ENCODE measurements at regions not wholly inside any gene's neighbourhood (a gene's known extent, or its start where the extent isn't known, plus 50 kb on each side); places are given as distances from the start of the nearest gene placed in this dataset.

GRCh38 chr1:216820345-216820744, 97.1 kb upstream of the ESRRG start:
- DNase-seq: no peak
- in situ Hi-C loops (cut with MboI; ENCODE audit: low pct_unique_long_range_greater_than_20kb, low sequenced_read_pairs): no loop called here

GRCh38 chr1:216818284-216818683, 95.1 kb upstream of the ESRRG start:
- in situ Hi-C loops (cut with MboI; ENCODE audit: low pct_unique_long_range_greater_than_20kb, low sequenced_read_pairs): no loop called here

GRCh38 chr1:216815260-216816131, 92.3 kb upstream of the ESRRG start:
- DNase-seq: no peak

More at GRCh38 chr1:216818284-216818683, 95.1 kb upstream of the ESRRG start:
- DNase-seq: no peak

GRCh38 chr1:216814576-216815259, 91.5 kb upstream of the ESRRG start:
- no peak for DNase-seq
- in situ Hi-C loops (cut with MboI; ENCODE audit: low pct_unique_long_range_greater_than_20kb, low sequenced_read_pairs): no loop called here

More at GRCh38 chr1:216815260-216816131, 92.3 kb upstream of the ESRRG start:
- in situ Hi-C loops (cut with MboI; ENCODE audit: low pct_unique_long_range_greater_than_20kb, low sequenced_read_pairs): no loop called here

GRCh38 chr1:216812966-216813365, 89.7 kb upstream of the ESRRG start:
- in situ Hi-C loops (cut with MboI; ENCODE audit: low pct_unique_long_range_greater_than_20kb, low sequenced_read_pairs): no loop called here
- DNase-seq: no peak

- in situ Hi-C loops (cut with MboI; ENCODE audit: low pct_unique_long_range_greater_than_20kb, low sequenced_read_pairs): no loop called here
- DNase-seq: no peak
Observed at GRCh38 chr1:216809649-216810048, 86.4 kb upstream of the ESRRG start.

- in situ Hi-C loops (cut with MboI; ENCODE audit: low pct_unique_long_range_greater_than_20kb, low sequenced_read_pairs): no loop called here
- DNase-seq: no peak
Observed at GRCh38 chr1:216807696-216808095, 84.5 kb upstream of the ESRRG start.

DNA sequence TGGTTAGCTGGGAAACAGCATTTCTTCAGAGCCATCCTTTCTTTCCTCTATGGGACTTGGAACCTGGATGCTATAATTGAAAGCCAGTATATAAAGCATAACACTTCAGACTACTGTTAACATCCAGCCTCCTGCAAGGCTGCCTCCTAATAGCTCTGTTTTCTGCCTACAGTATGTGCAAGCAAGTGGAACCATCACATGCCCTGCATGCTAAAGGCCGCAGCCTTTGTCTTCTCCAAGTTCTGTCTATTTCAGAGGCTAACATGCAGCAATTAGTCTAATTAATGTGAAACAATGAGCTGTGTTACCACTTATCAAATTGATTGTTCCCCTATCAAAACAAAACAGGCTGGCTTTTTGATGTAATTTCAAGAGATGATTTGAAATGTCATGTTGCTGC, 82.7 kb upstream of the ESRRG start:
- DNase-seq: no peak
- in situ Hi-C loops (cut with MboI; ENCODE audit: low pct_unique_long_range_greater_than_20kb, low sequenced_read_pairs): no loop called here

DNA sequence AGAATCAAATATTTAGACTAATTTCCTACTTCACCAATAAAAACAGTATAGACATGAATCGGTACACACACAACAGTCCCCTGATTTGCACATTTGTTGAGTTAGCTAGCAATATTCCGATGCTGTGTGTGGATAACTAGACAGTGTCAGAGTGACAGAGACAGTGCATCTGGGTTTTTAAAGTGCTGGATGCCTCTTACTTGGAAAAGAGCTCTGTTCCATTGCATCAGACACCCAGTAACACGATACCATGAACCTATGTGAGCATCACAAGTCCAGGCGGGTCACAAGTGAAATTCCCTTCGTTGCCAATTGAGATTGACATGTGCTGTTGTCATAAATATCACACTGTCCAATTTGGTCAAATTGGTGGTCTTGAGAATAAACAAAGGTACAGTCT, 82.0 kb upstream of the ESRRG start:
- in situ Hi-C loops (cut with MboI; ENCODE audit: low pct_unique_long_range_greater_than_20kb, low sequenced_read_pairs): no loop called here
- no peak for DNase-seq

GRCh38 chr1:216804111-216804510, 80.9 kb upstream of the ESRRG start:
- in situ Hi-C loops (cut with MboI; ENCODE audit: low pct_unique_long_range_greater_than_20kb, low sequenced_read_pairs): no loop called here
- no peak for DNase-seq

DNA sequence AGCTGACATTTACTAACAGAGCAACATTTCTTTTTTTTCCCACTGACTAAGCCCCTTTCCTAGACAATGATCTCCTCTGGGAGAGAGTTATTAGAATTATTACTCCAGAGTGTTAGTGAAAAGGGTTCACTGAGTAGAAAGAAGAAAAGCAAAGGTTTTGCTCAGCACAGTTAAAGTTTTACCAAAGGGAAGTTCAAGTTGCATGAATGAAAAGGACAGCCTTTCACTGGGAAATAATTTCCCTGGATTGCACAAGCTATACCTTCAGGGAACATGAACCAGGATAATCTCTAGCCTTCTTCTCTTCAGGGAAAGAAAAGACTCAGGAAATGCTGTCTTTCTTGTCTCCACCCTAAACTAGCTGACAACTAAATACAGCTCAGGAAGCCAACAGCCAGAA, 71.4 kb upstream of the ESRRG start:
- in situ Hi-C loops (cut with MboI; ENCODE audit: low pct_unique_long_range_greater_than_20kb, low sequenced_read_pairs): no loop called here
- no peak for DNase-seq

GRCh38 chr1:216793973-216794372, 70.7 kb upstream of the ESRRG start:
- in situ Hi-C loops (cut with MboI; ENCODE audit: low pct_unique_long_range_greater_than_20kb, low sequenced_read_pairs): no loop called here

DNA sequence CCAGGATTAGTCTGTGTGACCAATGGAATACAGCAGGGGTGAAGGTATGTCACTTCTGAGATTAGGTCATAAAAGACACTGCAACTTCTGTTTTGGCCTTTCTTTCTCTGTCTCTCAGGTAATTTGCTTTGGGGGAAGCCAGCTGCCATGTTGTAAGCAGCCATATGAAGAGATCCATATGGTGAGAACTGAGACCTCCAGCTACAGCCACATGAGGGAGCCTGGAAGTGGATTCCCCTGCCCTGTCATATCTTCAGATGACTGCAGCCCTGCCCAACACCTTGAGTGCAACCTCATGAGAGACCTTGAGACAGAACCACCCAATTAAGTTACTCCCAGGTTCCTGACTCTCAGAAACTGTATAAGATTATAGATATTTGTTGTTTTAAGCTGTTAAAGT, 70.1 kb upstream of the ESRRG start:
- in situ Hi-C loops (cut with MboI; ENCODE audit: low pct_unique_long_range_greater_than_20kb, low sequenced_read_pairs): no loop called here
- no peak for DNase-seq

More at GRCh38 chr1:216793973-216794372, 70.7 kb upstream of the ESRRG start:
- DNase-seq: no peak

GRCh38 chr1:216788671-216789070, 65.4 kb upstream of the ESRRG start:
- DNase-seq: no peak
- in situ Hi-C loops (cut with MboI; ENCODE audit: low pct_unique_long_range_greater_than_20kb, low sequenced_read_pairs): no loop called here

GRCh38 chr1:216785737-216786136, 62.5 kb upstream of the ESRRG start:
- in situ Hi-C loops (cut with MboI; ENCODE audit: low pct_unique_long_range_greater_than_20kb, low sequenced_read_pairs): no loop called here
- DNase-seq: no peak

DNA sequence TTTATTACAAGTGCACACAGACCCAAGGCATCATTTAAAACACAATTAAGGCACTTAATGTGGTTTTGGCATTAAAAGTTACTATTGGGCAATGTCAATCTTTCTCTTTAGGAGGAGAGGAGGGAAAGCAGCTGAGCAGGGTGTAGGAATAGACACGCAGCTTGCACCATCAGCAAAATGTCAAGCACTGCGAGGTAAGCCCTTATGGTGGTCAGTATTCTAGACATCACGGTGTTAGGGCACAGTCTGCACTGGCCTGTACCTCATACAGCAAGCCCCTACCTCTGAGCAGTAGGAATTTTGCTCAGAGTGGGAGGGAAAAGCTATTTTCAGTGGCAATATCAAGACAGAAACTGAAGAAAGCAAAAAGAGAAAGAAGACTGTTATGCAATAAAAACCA, 62.0 kb upstream of the ESRRG start:
- no peak for DNase-seq
- in situ Hi-C loops (cut with MboI; ENCODE audit: low pct_unique_long_range_greater_than_20kb, low sequenced_read_pairs): no loop called here

GRCh38 chr1:216779686-216780085, 56.5 kb upstream of the ESRRG start:
- peak; percentile 23 for DNase-seq
- in situ Hi-C loops (cut with MboI; ENCODE audit: low pct_unique_long_range_greater_than_20kb, low sequenced_read_pairs): no loop called here

DNA sequence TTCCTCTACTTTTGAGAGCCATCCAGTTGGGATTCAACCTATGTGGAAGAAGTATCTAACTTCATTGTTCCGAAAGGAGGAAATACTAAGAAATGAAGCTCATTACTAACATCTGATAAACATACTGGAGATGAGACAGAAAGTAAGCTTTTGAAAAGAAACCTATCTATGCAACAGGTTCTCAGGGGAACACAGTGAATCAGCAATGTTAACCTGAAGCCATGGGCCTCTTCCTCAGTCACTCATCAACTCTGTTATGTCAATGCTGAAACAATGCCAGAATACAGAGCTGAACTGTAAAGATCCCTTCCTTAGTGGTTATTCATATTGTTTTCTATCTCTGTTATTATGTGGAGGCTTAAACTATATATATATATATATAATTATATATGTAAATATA, 55.5 kb upstream of the ESRRG start:
- in situ Hi-C loops (cut with MboI; ENCODE audit: low pct_unique_long_range_greater_than_20kb, low sequenced_read_pairs): no loop called here

GRCh38 chr1:216777148-216777547, 53.9 kb upstream of the ESRRG start:
- DNase-seq: no peak
- in situ Hi-C loops (cut with MboI; ENCODE audit: low pct_unique_long_range_greater_than_20kb, low sequenced_read_pairs): no loop called here

More for the DNA sequence above, 55.5 kb upstream of the ESRRG start:
- peak; percentile 26 for DNase-seq

Data from KBM-7 (cell line).